ENCODE measurements at regions not wholly inside any gene's neighbourhood (a gene's known extent, or its start where the extent isn't known, plus 50 kb on each side); places are given as distances from the start of the nearest gene placed in this dataset.

GRCh38 chr3:103977417-103977816, 1389.3 kb upstream of the ALCAM start:
- H3K79me2 ChIP-seq (replicated peaks; ENCODE audit: insufficient read depth, low read length): no peaks in the 10 kb centered on the region
- no peak overlapping the region for H3K9ac ChIP-seq (ENCODE audit: low read length)
- H3K4me3 ChIP-seq (ENCODE audit: low read length): no peak overlapping the region
- H3K4me2 ChIP-seq (ENCODE audit: low read length): no peak overlapping the region
- no peaks in the 10 kb centered on the region for H3K9me3 ChIP-seq (ENCODE audit: low read length)
- H3K27me3 ChIP-seq (ENCODE audit: insufficient read depth, low read depth, low read length): no peaks in the 10 kb centered on the region
- H3K9me2 ChIP-seq (ENCODE audit: insufficient read depth, low read length): no peaks in the 10 kb centered on the region
- no peak overlapping the region for H3K27ac ChIP-seq (ENCODE audit: low read length)
- no peaks in the 10 kb centered on the region for H3K36me3 ChIP-seq (ENCODE audit: insufficient read depth, low read length)
- H3F3A ChIP-seq (ENCODE audit: insufficient read depth, low read length, poor library complexity, severe bottlenecking): no peaks in the 10 kb centered on the region
- H4K20me1 ChIP-seq (ENCODE audit: insufficient read depth): no peaks in the 10 kb centered on the region
- TF ChIP-seq REST (IDR thresholded peaks at IDR 0.05; ENCODE audit: borderline replicate concordance) (no peak), TAF1 (IDR thresholded peaks at IDR 0.05; ENCODE audit: low read depth) (no peak), EP300 (conservative IDR thresholded peaks at IDR 0.05; ENCODE audit: poor library complexity, severe bottlenecking) (no peak), RAD21 (conservative IDR thresholded peaks at IDR 0.05) (no peak), MXI1 (conservative IDR thresholded peaks at IDR 0.05; ENCODE audit: poor library complexity, severe bottlenecking) (no peak), EZH2 (IDR thresholded peaks at IDR 0.05; ENCODE audit: borderline replicate concordance, insufficient read depth, low read length, poor library complexity, severe bottlenecking) (no peak), POLR2AphosphoS5 (IDR thresholded peaks at IDR 0.05) (no peak)
- no peak overlapping the region for H2AFZ ChIP-seq (ENCODE audit: low read depth, low read length)

- no peaks in the 10 kb centered on the region for H3K27me3 ChIP-seq (ENCODE audit: insufficient read depth, low read depth, low read length)
Measured at GRCh38 chr3:103991461-103992115, 1375.1 kb upstream of the ALCAM start.

More at GRCh38 chr3:103991461-103992115, 1375.1 kb upstream of the ALCAM start:
- H3K36me3 ChIP-seq (ENCODE audit: insufficient read depth, low read length): no peaks in the 10 kb centered on the region
- H3K9me3 ChIP-seq (ENCODE audit: low read length): no peaks in the 10 kb centered on the region
- no peak overlapping the region for H3K4me2 ChIP-seq (ENCODE audit: low read length)
- no peak overlapping the region for H3K4me3 ChIP-seq (ENCODE audit: low read length)
- no peaks in the 10 kb centered on the region for H3K9me2 ChIP-seq (ENCODE audit: insufficient read depth, low read length)
- no peaks in the 10 kb centered on the region for H3F3A ChIP-seq (ENCODE audit: insufficient read depth, low read length, poor library complexity, severe bottlenecking)
- no peak overlapping the region for H3K27ac ChIP-seq (ENCODE audit: low read length)
- H3K9ac ChIP-seq (ENCODE audit: low read length): no peak overlapping the region
- H4K20me1 ChIP-seq (ENCODE audit: insufficient read depth): no peaks in the 10 kb centered on the region
- no peaks in the 10 kb centered on the region for H3K79me2 ChIP-seq (replicated peaks; ENCODE audit: insufficient read depth, low read length)
- H2AFZ ChIP-seq (ENCODE audit: low read depth, low read length): no peak overlapping the region
- TF ChIP-seq SMC3 (conservative IDR thresholded peaks at IDR 0.05; ENCODE audit: poor library complexity) (no peak), REST (IDR thresholded peaks at IDR 0.05; ENCODE audit: borderline replicate concordance) (no peak), RAD21 (conservative IDR thresholded peaks at IDR 0.05) (no peak), CTCF (IDR thresholded peaks at IDR 0.05; ENCODE audit: poor library complexity, severe bottlenecking) (no peak), POLR2AphosphoS5 (IDR thresholded peaks at IDR 0.05) (no peak), TAF1 (IDR thresholded peaks at IDR 0.05; ENCODE audit: low read depth) (no peak), MXI1 (conservative IDR thresholded peaks at IDR 0.05; ENCODE audit: poor library complexity, severe bottlenecking) (no peak), EZH2 (IDR thresholded peaks at IDR 0.05; ENCODE audit: borderline replicate concordance, insufficient read depth, low read length, poor library complexity, severe bottlenecking) (no peak), EP300 (conservative IDR thresholded peaks at IDR 0.05; ENCODE audit: poor library complexity, severe bottlenecking) (no peak)
